OCI-LY1 (cell line): ENCODE measurements at regions not wholly inside any gene's neighbourhood (a gene's known extent, or its start where the extent isn't known, plus 50 kb on each side); places are given as distances from the start of the nearest gene placed in this dataset.

Experiments used
- EZH2 ChIP-seq: fragments of 200-600 bp; sonication (generic), shearing (Covaris generic); IDR thresholded peaks from 2 replicates; pipeline ENCODE4 v1.8.0; 2017; ENCODE audit warnings: borderline replicate concordance, mixed run types, mild to moderate bottlenecking, antibody characterized with exemption, low read length, moderate library complexity, mixed read lengths
- TF ChIP-seq, protein P1 (sequence below): fragments of 200-600 bp; sonication (generic), shearing (Covaris generic); IDR thresholded peaks from 2 replicates; pipeline ENCODE4 v1.5.1; 2017; ENCODE audit warnings: mild to moderate bottlenecking, antibody characterized with exemption, low read length, moderate library complexity, mixed read lengths

DNA sequence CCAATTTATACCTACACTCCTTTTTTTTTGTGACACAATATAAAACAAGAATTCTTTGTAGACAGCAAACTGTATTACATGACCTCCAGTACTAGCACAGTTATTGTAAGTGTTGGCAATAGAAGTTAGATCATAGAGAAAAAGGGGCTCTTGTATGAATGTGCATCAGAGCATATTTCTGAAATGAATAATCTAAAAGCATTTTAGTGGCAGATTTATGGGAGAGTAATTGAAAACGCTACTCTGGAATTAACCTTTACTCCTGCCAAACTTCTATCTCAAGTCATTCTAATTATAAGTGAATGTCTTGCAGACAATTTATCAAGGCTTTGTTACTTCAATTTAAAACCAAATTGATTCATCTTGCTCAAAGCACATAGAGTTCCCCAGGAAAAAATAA is 968.1 kb downstream of the TAF11L14 start:
- TF ChIP-seq, protein P1, sequence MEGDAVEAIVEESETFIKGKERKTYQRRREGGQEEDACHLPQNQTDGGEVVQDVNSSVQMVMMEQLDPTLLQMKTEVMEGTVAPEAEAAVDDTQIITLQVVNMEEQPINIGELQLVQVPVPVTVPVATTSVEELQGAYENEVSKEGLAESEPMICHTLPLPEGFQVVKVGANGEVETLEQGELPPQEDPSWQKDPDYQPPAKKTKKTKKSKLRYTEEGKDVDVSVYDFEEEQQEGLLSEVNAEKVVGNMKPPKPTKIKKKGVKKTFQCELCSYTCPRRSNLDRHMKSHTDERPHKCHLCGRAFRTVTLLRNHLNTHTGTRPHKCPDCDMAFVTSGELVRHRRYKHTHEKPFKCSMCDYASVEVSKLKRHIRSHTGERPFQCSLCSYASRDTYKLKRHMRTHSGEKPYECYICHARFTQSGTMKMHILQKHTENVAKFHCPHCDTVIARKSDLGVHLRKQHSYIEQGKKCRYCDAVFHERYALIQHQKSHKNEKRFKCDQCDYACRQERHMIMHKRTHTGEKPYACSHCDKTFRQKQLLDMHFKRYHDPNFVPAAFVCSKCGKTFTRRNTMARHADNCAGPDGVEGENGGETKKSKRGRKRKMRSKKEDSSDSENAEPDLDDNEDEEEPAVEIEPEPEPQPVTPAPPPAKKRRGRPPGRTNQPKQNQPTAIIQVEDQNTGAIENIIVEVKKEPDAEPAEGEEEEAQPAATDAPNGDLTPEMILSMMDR: no peak
- TF ChIP-seq EZH2: no peak
